ENCODE measurements at regions not wholly inside any gene's neighbourhood (a gene's known extent, or its start where the extent isn't known, plus 50 kb on each side); places are given as distances from the start of the nearest gene placed in this dataset.

GRCh38 chr22:48594016-48594756 lies 1233.5 kb downstream of the BRD1 start:
- DNase-seq (ENCODE audit: low read depth in 4 of 4, low spot score in 2 of 4): no peak

- no peak for DNase-seq (ENCODE audit: low read depth in 4 of 4, low spot score in 2 of 4)
These were observed 1234.1 kb downstream of the BRD1 start for GRCh38 chr22:48593551-48593950.

- DNase-seq (ENCODE audit: low read depth in 4 of 4, low spot score in 2 of 4): no peak
These were observed 1234.7 kb downstream of the BRD1 start for GRCh38 chr22:48592931-48593330.

DNA sequence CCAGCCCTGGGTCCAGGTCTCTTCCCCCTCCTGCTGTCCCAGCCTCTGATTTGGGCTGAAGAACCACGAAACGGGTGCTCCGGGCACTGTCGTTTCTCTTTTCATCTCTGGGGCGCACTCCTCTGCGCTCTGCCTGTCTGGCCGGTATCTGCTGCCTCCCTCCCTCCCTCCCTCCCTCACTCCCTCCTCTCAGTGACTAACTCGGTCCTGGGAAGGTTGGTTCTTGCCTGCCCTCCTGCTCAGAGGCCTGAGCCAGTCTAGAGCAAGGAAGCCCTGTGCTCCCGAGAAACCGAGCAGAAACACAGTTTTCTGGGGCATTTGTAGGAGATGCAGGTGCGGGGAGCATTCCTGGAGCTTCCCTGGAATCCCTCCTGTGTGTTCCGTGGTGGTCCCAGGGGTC lies 1235.2 kb downstream of the BRD1 start:
- no peak for DNase-seq (ENCODE audit: low read depth in 4 of 4, low spot score in 2 of 4)

- no peak for DNase-seq (ENCODE audit: low read depth in 4 of 4, low spot score in 2 of 4)
These were observed 1235.7 kb downstream of the BRD1 start for GRCh38 chr22:48592066-48592345.

GRCh38 chr22:48591286-48592065 lies 1236.2 kb downstream of the BRD1 start:
- DNase-seq (ENCODE audit: low read depth in 4 of 4, low spot score in 2 of 4): no peak

DNA sequence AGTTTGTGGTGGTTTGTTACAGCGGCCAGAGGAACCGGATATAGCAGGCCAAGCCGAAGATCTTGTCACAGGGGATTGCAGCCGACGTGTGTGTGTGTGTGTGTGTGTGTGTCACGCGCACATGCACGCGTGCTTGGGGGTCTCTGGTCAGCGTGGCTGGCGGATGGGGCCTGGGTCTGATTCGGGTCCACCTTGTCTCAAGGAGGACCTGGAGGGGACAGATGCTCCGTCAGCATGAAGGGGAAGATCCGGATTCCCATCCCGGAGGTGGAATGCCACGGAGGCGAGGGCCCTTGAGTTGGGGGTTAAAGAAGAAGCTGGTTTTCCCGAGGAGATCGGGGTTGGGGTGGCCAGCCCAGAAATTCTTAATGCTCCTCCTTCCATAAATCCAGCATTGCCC lies 1237.8 kb downstream of the BRD1 start:
- no peak for DNase-seq (ENCODE audit: low read depth in 4 of 4, low spot score in 2 of 4)

DNA sequence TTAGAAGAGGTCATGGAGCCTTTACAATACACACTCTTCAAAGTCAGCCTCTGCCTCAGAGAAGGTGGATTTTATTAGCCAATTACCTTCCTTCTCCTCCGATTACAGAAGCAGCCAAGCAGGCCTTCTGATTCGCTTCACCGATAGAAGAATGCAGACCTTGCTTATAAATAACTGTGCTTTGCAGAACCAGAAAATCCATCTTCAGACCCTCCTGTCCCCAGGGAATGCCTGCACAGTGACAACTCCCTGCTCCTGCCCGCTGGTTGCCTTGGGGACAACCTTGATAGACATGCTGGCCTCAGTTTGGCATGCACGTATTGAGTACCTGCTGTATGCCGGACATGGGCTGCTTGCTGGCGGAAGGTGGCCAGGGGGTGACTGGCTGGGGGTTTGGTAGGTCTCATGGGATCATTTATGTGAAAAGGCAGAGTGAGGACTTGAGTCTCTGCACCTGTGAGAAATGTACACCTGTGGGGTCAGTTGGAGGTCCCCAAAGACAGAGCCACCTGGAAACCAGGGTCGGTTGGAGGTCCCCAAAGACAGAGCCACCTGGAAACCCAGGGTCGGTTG lies 1238.7 kb downstream of the BRD1 start:
- DNase-seq (ENCODE audit: low read depth in 4 of 4, low spot score in 2 of 4): peak in 2 of 4 donors; percentile 26 to 56

DNA sequence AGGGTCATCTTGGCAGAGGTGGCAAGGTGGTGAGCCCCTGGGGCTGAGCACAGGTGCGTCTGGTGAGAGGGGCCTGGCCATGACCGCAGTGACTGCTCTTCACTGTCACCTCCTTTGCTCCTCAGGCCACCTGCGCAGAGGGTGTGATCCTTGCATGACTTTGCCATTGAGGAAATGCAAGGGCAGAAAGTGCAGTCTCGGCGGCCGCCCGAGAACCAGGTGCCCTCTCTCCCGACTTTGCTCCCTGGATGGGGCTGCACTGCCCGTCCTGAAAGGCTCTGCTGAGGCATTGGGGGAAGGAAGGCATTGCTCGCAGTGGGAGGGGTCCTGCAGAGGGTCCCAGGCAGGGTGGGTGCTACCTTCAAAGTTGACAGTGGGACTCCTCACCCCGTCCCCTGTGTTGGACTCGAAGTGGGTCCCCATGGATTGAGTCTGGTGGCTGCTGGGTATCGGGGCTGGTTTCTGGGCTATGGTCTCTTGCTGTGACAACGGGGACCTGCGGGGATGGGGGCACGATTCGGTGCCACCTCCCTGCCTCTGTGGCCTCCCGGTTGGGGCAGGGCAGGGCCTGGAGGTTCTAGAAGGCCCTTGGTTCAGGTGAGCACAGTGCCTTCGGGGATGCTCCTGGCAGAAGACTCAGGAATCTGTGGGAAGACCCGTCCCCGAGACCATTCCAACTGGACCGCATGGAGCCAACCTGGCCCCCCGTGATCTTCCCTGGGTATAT lies 1239.4 kb downstream of the BRD1 start:
- no peak for DNase-seq (ENCODE audit: low read depth in 4 of 4, low spot score in 2 of 4)

DNA sequence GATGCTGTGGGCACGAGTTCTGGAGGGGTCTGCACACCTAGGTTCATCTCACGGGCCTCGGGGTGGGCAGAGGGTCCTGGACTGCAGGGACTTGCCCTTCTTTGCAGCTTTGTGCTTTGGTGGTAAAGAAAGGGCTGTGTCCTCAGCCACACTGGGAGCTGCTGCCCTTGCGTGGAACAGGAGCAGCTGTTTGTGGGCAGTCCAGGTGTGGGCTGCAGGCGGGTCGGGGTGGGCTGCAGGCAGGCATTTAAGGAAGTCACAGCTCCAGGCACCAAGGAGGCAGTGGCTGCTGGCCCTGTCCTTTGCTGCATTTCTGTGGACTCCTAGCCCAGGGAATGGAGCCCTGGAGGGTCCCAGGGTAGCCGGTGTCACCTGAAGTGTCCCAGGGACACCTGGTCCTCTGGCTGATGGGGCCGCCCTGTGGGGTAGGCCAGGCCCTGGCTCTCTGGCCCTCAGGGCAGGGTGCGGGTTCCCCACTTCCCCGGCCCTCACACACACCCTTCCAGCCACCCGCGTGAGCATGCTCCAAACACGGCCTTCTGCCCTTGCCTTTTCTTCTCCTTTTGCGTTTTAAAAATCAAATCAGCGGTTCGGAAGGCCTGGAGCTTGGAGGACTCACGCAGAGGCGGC lies 1240.3 kb downstream of the BRD1 start:
- DNase-seq (ENCODE audit: low read depth in 4 of 4, low spot score in 2 of 4): no peak

DNA sequence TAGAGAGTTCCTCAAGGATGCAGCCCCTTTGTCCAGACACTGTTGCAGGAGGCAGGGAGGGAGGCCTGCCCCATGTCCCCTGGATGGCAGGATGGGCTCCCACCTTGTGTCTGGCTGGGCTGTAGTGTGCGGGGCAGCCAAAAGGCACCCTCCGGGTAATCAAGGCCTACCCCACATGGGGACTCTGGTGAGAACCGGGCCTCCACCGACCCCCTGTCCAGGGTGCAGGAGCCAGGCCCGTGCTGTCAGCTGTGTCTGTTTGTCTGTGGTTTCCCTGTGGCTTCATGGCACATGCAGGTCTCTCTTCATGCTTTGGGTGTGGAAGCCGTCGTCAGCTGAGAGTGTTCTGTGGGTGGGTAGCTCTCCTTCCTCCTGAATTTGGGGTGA lies 1240.9 kb downstream of the BRD1 start:
- no peak for DNase-seq (ENCODE audit: low read depth in 4 of 4, low spot score in 2 of 4)

DNA sequence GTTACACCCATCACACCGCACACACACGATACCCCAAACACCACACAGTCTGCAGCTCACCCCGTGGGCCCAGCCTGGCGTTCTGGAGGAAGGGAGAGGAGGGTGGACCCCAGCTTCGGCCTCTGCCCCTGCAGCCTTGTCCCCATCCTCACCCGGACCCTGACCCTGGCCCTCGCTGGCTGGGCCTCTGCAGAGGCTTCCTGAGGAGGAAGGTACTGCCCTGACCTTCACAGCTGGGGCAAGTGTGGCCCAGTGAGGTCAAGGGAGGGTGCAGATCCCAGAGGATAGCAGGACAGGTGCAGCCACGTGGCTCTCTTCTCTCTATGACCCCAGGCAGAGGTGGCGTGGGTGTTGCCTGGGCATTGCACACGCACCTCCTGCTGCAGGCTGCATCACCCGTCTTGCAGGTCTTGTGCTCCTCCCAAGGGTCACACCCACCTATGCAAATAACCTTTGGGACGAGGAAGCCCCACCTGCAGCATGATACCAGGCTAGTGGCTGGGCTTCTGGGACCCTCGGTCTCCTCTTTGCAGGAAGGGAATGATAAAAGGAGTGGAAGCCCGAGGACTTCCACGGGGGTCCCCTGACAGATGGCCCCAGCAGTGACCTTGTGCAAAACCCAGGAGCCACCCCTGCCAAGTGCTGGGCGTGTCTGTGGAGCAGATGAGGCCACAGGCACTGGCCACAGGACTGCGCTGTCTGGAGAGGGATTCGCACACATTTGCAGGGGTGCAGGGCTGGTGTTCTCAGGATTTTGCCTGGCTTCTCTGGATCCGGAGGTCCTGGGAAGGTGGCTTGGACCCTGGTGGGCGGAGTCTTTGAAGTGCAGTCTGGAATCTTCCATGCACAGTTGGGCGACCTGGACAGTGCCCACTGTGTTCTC lies 1241.5 kb downstream of the BRD1 start:
- no peak for DNase-seq (ENCODE audit: low read depth in 4 of 4, low spot score in 2 of 4)

- DNase-seq (ENCODE audit: low read depth in 4 of 4, low spot score in 2 of 4): no peak
These were observed 1243.5 kb downstream of the BRD1 start for GRCh38 chr22:48584170-48584569.

DNA sequence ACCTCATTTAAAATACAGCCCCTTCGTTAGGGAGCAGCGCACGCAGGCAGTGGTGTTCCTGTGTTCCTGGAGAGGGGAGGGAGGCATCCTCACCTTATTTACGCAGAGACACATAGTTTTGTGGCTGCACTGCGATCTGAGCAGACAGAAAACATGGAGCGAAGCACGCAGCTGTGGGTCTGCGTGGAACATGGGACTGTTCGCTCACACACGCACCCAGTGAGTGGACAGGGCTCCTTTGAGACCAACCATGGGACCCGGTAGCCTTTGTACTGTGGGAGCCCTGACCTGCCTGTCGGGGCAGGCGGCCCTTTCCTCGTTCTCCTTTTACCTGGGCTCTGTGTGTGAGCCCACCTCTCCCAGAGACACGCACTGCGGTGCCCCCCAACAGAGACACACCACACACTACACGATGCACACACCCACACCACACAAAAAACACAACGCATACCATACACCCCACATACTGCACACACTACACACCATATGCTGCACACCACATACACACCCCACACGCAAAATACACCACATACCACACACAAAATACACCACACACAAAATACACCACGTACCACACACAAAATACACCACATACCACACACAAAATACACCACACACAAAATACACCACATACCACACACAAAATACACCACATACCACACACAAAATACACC lies 1245.7 kb downstream of the BRD1 start:
- DNase-seq (ENCODE audit: low read depth in 4 of 4, low spot score in 2 of 4): no peak

- no peak for DNase-seq (ENCODE audit: low read depth in 4 of 4, low spot score in 2 of 4)
These were observed 1246.4 kb downstream of the BRD1 start for GRCh38 chr22:48581205-48581766.

- DNase-seq (ENCODE audit: low read depth in 4 of 4, low spot score in 2 of 4): no peak
These were observed 1247.1 kb downstream of the BRD1 start for GRCh38 chr22:48580481-48580970.

- DNase-seq (ENCODE audit: low read depth in 4 of 4, low spot score in 2 of 4): no peak
These were observed 1247.8 kb downstream of the BRD1 start for GRCh38 chr22:48579928-48580309.

DNA sequence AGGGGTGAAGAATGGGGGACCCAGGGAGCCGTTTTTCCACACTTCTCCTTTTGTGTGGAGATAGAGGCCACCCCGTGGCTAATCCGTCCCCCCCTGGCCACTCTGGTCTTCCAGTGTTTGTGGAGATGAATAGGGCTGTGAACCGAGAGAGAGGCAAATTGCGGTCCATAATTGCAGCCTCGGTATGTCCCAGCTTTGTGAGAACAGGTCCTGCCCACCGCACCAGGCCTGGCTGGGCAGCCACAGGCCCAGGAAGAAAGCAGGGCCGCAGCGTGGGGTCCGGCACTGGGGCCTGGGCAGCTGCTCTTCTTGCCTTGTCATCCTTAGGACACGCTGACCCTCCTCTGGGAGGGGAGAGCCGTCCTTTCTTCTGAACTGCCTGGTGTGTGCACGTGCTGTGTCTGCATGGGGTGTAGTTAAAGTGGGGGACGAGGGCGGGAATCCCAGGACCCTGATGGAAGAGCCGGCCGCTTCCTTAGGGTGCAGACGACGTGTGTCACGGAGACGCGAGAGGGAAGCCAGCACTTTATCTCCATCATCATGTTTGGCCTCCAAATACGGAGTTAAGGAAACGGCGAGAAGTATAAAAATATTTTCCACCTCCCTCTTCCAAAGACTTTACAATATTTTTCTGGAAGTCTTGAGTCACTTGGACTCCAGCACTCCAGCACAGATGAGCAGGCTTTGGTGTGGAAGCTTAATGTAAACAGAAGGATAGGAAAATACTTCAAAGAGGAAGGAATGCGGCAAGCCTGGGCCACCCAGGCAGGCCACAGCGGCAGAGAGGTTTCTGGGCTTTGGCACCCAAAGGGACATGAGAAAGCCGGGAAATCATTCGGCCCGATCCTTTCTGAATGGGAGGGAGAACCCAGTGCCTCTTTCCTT lies 1248.4 kb downstream of the BRD1 start:
- DNase-seq (ENCODE audit: low read depth in 4 of 4, low spot score in 2 of 4): no peak

All from left renal cortex interstitium (tissue), 4 donors.